Testis (tissue), 2 donors: ENCODE measurements at regions not wholly inside any gene's neighbourhood (a gene's known extent, or its start where the extent isn't known, plus 50 kb on each side); places are given as distances from the start of the nearest gene placed in this dataset.

Source experiments
- POLR2A ChIP-seq: fragments of 450-650 bp; IDR thresholded peaks from one replicate; pipeline ENCODE4 v1.6.1; 2017; ENCODE audit warnings: antibody characterized with exemption, mild to moderate bottlenecking, moderate library complexity
- TF ChIP-seq, protein P1 (sequence below), 3 experiments: fragments of 450-650 bp in 2 of 3; fragments of 200-600 bp in 1 of 3; sonication (generic) in 1 of 3; IDR thresholded peaks; one replicate each; pipeline ENCODE4 v1.5.1; 2016 to 2019; ENCODE audit warnings: antibody characterized with exemption in 3 of 3, mild to moderate bottlenecking in 2 of 3, moderate library complexity in 1 of 3

- TF ChIP-seq POLR2A, result no peak
- TF ChIP-seq, protein P1, sequence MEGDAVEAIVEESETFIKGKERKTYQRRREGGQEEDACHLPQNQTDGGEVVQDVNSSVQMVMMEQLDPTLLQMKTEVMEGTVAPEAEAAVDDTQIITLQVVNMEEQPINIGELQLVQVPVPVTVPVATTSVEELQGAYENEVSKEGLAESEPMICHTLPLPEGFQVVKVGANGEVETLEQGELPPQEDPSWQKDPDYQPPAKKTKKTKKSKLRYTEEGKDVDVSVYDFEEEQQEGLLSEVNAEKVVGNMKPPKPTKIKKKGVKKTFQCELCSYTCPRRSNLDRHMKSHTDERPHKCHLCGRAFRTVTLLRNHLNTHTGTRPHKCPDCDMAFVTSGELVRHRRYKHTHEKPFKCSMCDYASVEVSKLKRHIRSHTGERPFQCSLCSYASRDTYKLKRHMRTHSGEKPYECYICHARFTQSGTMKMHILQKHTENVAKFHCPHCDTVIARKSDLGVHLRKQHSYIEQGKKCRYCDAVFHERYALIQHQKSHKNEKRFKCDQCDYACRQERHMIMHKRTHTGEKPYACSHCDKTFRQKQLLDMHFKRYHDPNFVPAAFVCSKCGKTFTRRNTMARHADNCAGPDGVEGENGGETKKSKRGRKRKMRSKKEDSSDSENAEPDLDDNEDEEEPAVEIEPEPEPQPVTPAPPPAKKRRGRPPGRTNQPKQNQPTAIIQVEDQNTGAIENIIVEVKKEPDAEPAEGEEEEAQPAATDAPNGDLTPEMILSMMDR (IDR thresholded peaks at IDR 0.05), result no peak
Observed at GRCh38 chr13:65343898-65344663, 1886.1 kb downstream of the PCDH9 start.
